ENCODE measurements at regions not wholly inside any gene's neighbourhood (a gene's known extent, or its start where the extent isn't known, plus 50 kb on each side); places are given as distances from the start of the nearest gene placed in this dataset.

- ChIA-PET POLR2A (ENCODE audit: unreplicated experiment) (interaction anchor here (0.6 kb wide), 1 partner anchor 12 kb away, joined by 3 read pairs; no protein-coding TSS in a partner anchor), CTCF (no interaction called here)
- no peaks in the 10 kb centered on the region for H4K20me1 ChIP-seq (ENCODE audit: low read length)
- intact Hi-C loops (cut with micrococcal nuclease) = no loop called here
- no peak overlapping the region for H3K9ac ChIP-seq (ENCODE audit: low read length)
- no peak overlapping the region for H2AFZ ChIP-seq (ENCODE audit: low read length)
- BruUV-seq (replicated peaks) = no TSS peak
- no peaks in the 10 kb centered on the region for H3K36me3 ChIP-seq (ENCODE audit: low read depth, low read length)
- H3K79me2 ChIP-seq (ENCODE audit: low read length) = no peaks in the 10 kb centered on the region
- H3K9me3 ChIP-seq (ENCODE audit: low read length) = no peaks in the 10 kb centered on the region
- no peak for ATAC-seq
- no peaks in the 10 kb centered on the region for H3K27me3 ChIP-seq (ENCODE audit: low read length)
- no peak overlapping the region for H3K4me2 ChIP-seq (ENCODE audit: low read length)
- no peak overlapping the region for H3K4me3 ChIP-seq (ENCODE audit: low read length)
- TF ChIP-seq EZH2phosphoT487 (IDR thresholded peaks at IDR 0.05; ENCODE audit: borderline replicate concordance, low read length) (no peak), EZH2 (IDR thresholded peaks at IDR 0.05; ENCODE audit: low read length, unreplicated experiment) (no peak), CTCF (conservative IDR thresholded peaks at IDR 0.05; ENCODE audit: low read depth, low read length) (no peak)
- DNase-seq = no peak
- no peaks in the 10 kb centered on the region for H3K4me1 ChIP-seq (ENCODE audit: insufficient read depth, low read length)
- H3F3A ChIP-seq (ENCODE audit: low read length, unreplicated experiment) = no peaks in the 10 kb centered on the region
- H3K27ac ChIP-seq (ENCODE audit: low read length) = no peak overlapping the region
- no peaks in the 10 kb centered on the region for H3K9me2 ChIP-seq (replicated peaks; ENCODE audit: low read length)
Observed at GRCh38 chr16:66295213-66295612, 71.3 kb upstream of the CDH5 start.

GRCh38 chr16:66294507-66294906 lies 72.0 kb upstream of the CDH5 start:
- intact Hi-C loops (cut with micrococcal nuclease) = no loop called here
- no peaks in the 10 kb centered on the region for H3K9me3 ChIP-seq (ENCODE audit: low read length)
- H3K27me3 ChIP-seq (ENCODE audit: low read length) = no peaks in the 10 kb centered on the region
- no peak overlapping the region for H3K4me3 ChIP-seq (ENCODE audit: low read length)
- no peak overlapping the region for H2AFZ ChIP-seq (ENCODE audit: low read length)
- H3K36me3 ChIP-seq (ENCODE audit: low read depth, low read length) = no peaks in the 10 kb centered on the region
- no peak for ATAC-seq
- POLR2A ChIA-PET (ENCODE audit: unreplicated experiment) = interaction anchor here (0.6 kb wide), 1 partner anchor 12 kb away, joined by 3 read pairs; no protein-coding TSS in a partner anchor
- DNase-seq = no peak
- CTCF ChIA-PET = no interaction called here
- H3K4me2 ChIP-seq (ENCODE audit: low read length) = no peak overlapping the region
- H3K27ac ChIP-seq (ENCODE audit: low read length) = no peak overlapping the region
- no peaks in the 10 kb centered on the region for H3F3A ChIP-seq (ENCODE audit: low read length, unreplicated experiment)
- BruUV-seq (replicated peaks) = no TSS peak
- H4K20me1 ChIP-seq (ENCODE audit: low read length) = no peaks in the 10 kb centered on the region
- TF ChIP-seq CTCF (conservative IDR thresholded peaks at IDR 0.05; ENCODE audit: low read depth, low read length) (no peak), EZH2 (IDR thresholded peaks at IDR 0.05; ENCODE audit: low read length, unreplicated experiment) (no peak), EZH2phosphoT487 (IDR thresholded peaks at IDR 0.05; ENCODE audit: borderline replicate concordance, low read length) (no peak)
- no peak overlapping the region for H3K9ac ChIP-seq (ENCODE audit: low read length)
- no peaks in the 10 kb centered on the region for H3K9me2 ChIP-seq (replicated peaks; ENCODE audit: low read length)
- no peaks in the 10 kb centered on the region for H3K4me1 ChIP-seq (ENCODE audit: insufficient read depth, low read length)
- no peaks in the 10 kb centered on the region for H3K79me2 ChIP-seq (ENCODE audit: low read length)

GRCh38 chr16:66293932-66294331 lies 72.6 kb upstream of the CDH5 start:
- no TSS peak for BruUV-seq (replicated peaks)
- Histone ChIP-seq H2AFZ (ENCODE audit: low read length) (no peak overlapping the region), H3K4me2 (ENCODE audit: low read length) (no peak overlapping the region), H3K4me1 (ENCODE audit: insufficient read depth, low read length) (no peaks in the 10 kb centered on the region), H3K27me3 (ENCODE audit: low read length) (no peaks in the 10 kb centered on the region), H3K9me2 (replicated peaks; ENCODE audit: low read length) (no peaks in the 10 kb centered on the region), H3K27ac (ENCODE audit: low read length) (no peak overlapping the region), H3K79me2 (ENCODE audit: low read length) (no peaks in the 10 kb centered on the region), H3K4me3 (ENCODE audit: low read length) (no peak overlapping the region), H3K36me3 (ENCODE audit: low read depth, low read length) (no peaks in the 10 kb centered on the region), H3K9ac (ENCODE audit: low read length) (no peak overlapping the region), H3F3A (ENCODE audit: low read length, unreplicated experiment) (no peaks in the 10 kb centered on the region), H3K9me3 (ENCODE audit: low read length) (no peaks in the 10 kb centered on the region), H4K20me1 (ENCODE audit: low read length) (no peaks in the 10 kb centered on the region)
- DNase-seq (no peak), ATAC-seq (no peak)
- POLR2A ChIA-PET (ENCODE audit: unreplicated experiment) = no interaction called here
- intact Hi-C loops (cut with micrococcal nuclease) = no loop called here
- CTCF ChIA-PET = no interaction called here
- no peak for TF ChIP-seq EZH2phosphoT487 (IDR thresholded peaks at IDR 0.05; ENCODE audit: borderline replicate concordance, low read length)
